K562 (cell line): ENCODE measurements at regions not wholly inside any gene's neighbourhood (a gene's known extent, or its start where the extent isn't known, plus 50 kb on each side); places are given as distances from the start of the nearest gene placed in this dataset.

Source experiments
- ATAC-seq: fragments of 200-7000 bp; cut with Tn5 transposase; 3 replicates; pipeline ENCODE4 v1.9.1; 2020; ENCODE audit warnings: moderate library complexity
- BruUV-seq: library from RNA; stranded (reverse); fragments of 400-500 nt; replicated peaks from 2 replicates; lab custom pipeline; 2021; lab: Mats Ljungman, UMichigan
- CTCF ChIA-PET: fragments of 300-600 bp; formaldehyde crosslinking; extraction: SDS; loops from one replicate; lab custom pipeline; 2021; ENCODE audit warnings: low intra/inter-chr PET ratio; lab: Yijun Ruan, JAX
- POLR2A ChIA-PET: fragments of 300-600, 350-650 bp; sonication (Branson Sonifier 250); formaldehyde crosslinking; extraction: SDS; loops from one replicate; lab custom pipeline; 2021; ENCODE audit warnings: antibody characterized with exemption, inconsistent platforms; lab: Yijun Ruan, JAX
- DNase-seq, 4 experiments: peaks; one replicate each; pipeline versions ENCODE4 v3.0.0 to v3.0.0-alpha.2; 2011 to 2018; ENCODE audit warnings: low spot score in 3 of 4, mixed read lengths in 3 of 4; ENCODE audit errors: extremely low read depth in 1 of 4
- FAIRE-seq: peaks from 2 replicates; lab custom pipeline; 2011; peaks lifted over from hg19 to GRCh38; lab: Jason Lieb, UNC
- H2AFZ ChIP-seq: 2 replicates; pipeline ENCODE4 v1.6.0; 2011; ENCODE audit warnings: low read depth, low read length, control low read depth, inconsistent platforms
- H3K27ac ChIP-seq: fragments of 200-600 bp; 3 replicates; pipeline ENCODE4 v1.8.0; 2011; ENCODE audit warnings: low read depth, mild to moderate bottlenecking, control low read depth, inconsistent platforms, low read length, moderate library complexity, mixed read lengths; ENCODE audit errors: extremely low read depth
- H3K27me3 ChIP-seq, 2 experiments: fragments of 300-600 bp in 1 of 2; 2 replicates in 1 of 2; 3 replicates in 1 of 2; pipeline versions ENCODE4 v1.6.0 to v1.8.0; 2011; ENCODE audit warnings: inconsistent platforms in 2 of 2, low read length in 2 of 2, mild to moderate bottlenecking in 1 of 2, mixed read lengths in 1 of 2, moderate library complexity in 1 of 2; ENCODE audit not compliant: control insufficient read depth in 2 of 2, insufficient read depth in 2 of 2
- H3K36me3 ChIP-seq: fragments of 300-600 bp; 3 replicates; pipeline ENCODE4 v1.8.0; 2011; ENCODE audit warnings: mild to moderate bottlenecking, low read length, inconsistent platforms; ENCODE audit not compliant: control insufficient read depth, insufficient read depth
- H3K4me1 ChIP-seq, 2 experiments: fragments of 200-600 bp in 1 of 2; replicated peaks in 1 of 2; 2 replicates in 1 of 2; 3 replicates in 1 of 2; pipeline versions ENCODE4 v1.5.1 to v1.8.0; 2011; ENCODE audit warnings: inconsistent platforms in 2 of 2, low read length in 2 of 2, mild to moderate bottlenecking in 1 of 2, mixed read lengths in 1 of 2, moderate library complexity in 1 of 2; ENCODE audit not compliant: control insufficient read depth in 2 of 2, insufficient read depth in 2 of 2
- H3K4me2 ChIP-seq: 2 replicates; pipeline ENCODE4 v1.6.1; 2011; ENCODE audit warnings: low read length, control low read depth, inconsistent platforms, mixed read lengths; ENCODE audit not compliant: insufficient read depth
- H3K4me3 ChIP-seq: fragments of 200-600 bp; sonication (generic), shearing (Covaris generic); 2 replicates; pipeline ENCODE4 v1.5.1; 2016; ENCODE audit warnings: control low read depth, inconsistent platforms
- H3K79me2 ChIP-seq: fragments of 200-600 bp; 3 replicates; pipeline ENCODE4 v1.8.0; 2011; ENCODE audit warnings: low read length, inconsistent platforms; ENCODE audit not compliant: control insufficient read depth, insufficient read depth
- H3K9ac ChIP-seq, 2 experiments: 2 replicates each; pipeline versions ENCODE4 v1.6.0 to v1.6.1; 2011; ENCODE audit warnings: low read depth in 2 of 2, low read length in 2 of 2, control low read depth in 1 of 2, inconsistent platforms in 1 of 2, mild to moderate bottlenecking in 1 of 2, mixed read lengths in 1 of 2; ENCODE audit not compliant: insufficient read depth in 1 of 2
- H3K9me1 ChIP-seq: one replicate; pipeline ENCODE4 v1.6.0; 2011; ENCODE audit warnings: inconsistent platforms, mild to moderate bottlenecking, low read length, moderate library complexity; ENCODE audit not compliant: control insufficient read depth, insufficient read depth
- H3K9me3 ChIP-seq: replicated peaks from 2 replicates; pipeline ENCODE4 v1.5.1; 2011; ENCODE audit warnings: low read depth, low read length, inconsistent platforms; ENCODE audit not compliant: control insufficient read depth, insufficient read depth
- H4K20me1 ChIP-seq: replicated peaks from 2 replicates; pipeline ENCODE4 v1.6.1; 2011; ENCODE audit warnings: low read length, inconsistent platforms, mixed read lengths; ENCODE audit not compliant: control insufficient read depth, insufficient read depth
- CBX1 ChIP-seq: sonication (generic); IDR thresholded peaks from 2 replicates; pipeline ENCODE4 v1.6.1; 2016; ENCODE audit warnings: antibody characterized with exemption, low read depth, mild to moderate bottlenecking
- CBX5 ChIP-seq: IDR thresholded peaks from 2 replicates; pipeline ENCODE4 v1.6.1; 2014; ENCODE audit warnings: low read depth, borderline replicate concordance
- CHAMP1 ChIP-seq: fragments of 450-650 bp; IDR thresholded peaks from 2 replicates; pipeline ENCODE4 v1.6.1; 2016; ENCODE audit warnings: mild to moderate bottlenecking
- NCOA1 ChIP-seq: fragments of 450-650 bp; IDR thresholded peaks from 2 replicates; pipeline ENCODE4 v1.6.1; 2016; ENCODE audit warnings: low read depth
- NFE2 ChIP-seq: IDR thresholded peaks from 2 replicates; pipeline ENCODE4 v1.6.1; 2014; ENCODE audit warnings: antibody characterized with exemption, low read depth
- PTBP1 ChIP-seq: fragments of 200-400 bp; formaldehyde crosslinking; IDR thresholded peaks from 2 replicates; pipeline ENCODE4 v1.6.1; 2017; ENCODE audit warnings: low read depth, low read length
- YBX1 ChIP-seq: fragments of 450-650 bp; IDR thresholded peaks from 2 replicates; pipeline ENCODE4 v1.7.1; 2016; ENCODE audit warnings: mild to moderate bottlenecking
- ZBTB17 ChIP-seq: fragments of 450-650 bp; formaldehyde crosslinking; IDR thresholded peaks from 2 replicates; pipeline ENCODE4 v1.4.0; 2020; ENCODE audit warnings: mild to moderate bottlenecking
- ZBTB34 ChIP-seq: fragments of 250-450 bp; sonication (Bioruptor Pico); IDR thresholded peaks from 2 replicates; pipeline ENCODE4 v1.8.0; 2021; ENCODE audit warnings: mild to moderate bottlenecking, moderate library complexity
- ZNF316 ChIP-seq: fragments of 450-650 bp; IDR thresholded peaks from 2 replicates; pipeline ENCODE4 v1.6.1; 2016
- ZNF696 ChIP-seq: fragments of 250-450 bp; sonication (Bioruptor Pico); conservative IDR thresholded peaks from 2 replicates; pipeline ENCODE4 v1.4.0; 2020; ENCODE audit warnings: mild to moderate bottlenecking, moderate library complexity
- in situ Hi-C: fragments of 300-500 bp; cut with MboI; formaldehyde crosslinking; loops from 4 replicates; pipeline ENCODE4 v1.15.0; 2018; ENCODE audit warnings: inconsistent platforms, mixed read lengths
- intact Hi-C: fragments of 100-400 bp; cut with micrococcal nuclease; formaldehyde crosslinking; loops from 2 replicates; pipeline ENCODE4 v1.14.2; 2022
- TF ChIP-seq, protein P1 (sequence below), 3 experiments: fragments of 200-800 bp in 1 of 3; fragments of 250-450 bp in 1 of 3; fragments of 450-650 bp in 1 of 3; sonication (Bioruptor Pico) in 1 of 3; sonication (Bioruptor generic) in 1 of 3; formaldehyde crosslinking in 1 of 3; IDR thresholded peaks; 2 replicates each; pipeline versions ENCODE4 v1.6.1 to v1.8.0; 2016 to 2022; ENCODE audit warnings: mild to moderate bottlenecking in 2 of 3, missing genetic modification characterization in 2 of 3, missing compliant biosample characterization in 1 of 3, moderate library complexity in 1 of 3

DNA sequence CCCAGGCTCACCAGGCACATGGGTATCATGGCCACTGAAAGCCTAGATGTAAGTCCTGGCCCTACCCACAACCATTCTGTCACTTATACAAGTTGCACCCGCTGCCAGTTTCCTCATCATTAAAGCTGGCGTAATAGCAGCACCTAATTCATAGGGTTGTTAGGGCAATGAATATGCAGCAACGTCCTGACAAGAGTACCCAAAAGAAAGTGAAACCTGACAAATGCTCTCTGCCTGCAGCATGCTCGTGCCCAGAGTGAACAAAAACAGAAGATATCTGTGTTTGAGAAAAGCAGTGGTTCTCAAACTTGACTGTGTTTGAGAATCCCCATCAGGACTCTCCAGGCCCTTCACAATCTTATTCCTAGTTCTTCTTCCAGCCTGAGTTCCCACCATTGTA lies 632.4 kb downstream of the SEMA5A start (continued):
- TF ChIP-seq ZBTB34 = no peak
- TF ChIP-seq, protein P1, sequence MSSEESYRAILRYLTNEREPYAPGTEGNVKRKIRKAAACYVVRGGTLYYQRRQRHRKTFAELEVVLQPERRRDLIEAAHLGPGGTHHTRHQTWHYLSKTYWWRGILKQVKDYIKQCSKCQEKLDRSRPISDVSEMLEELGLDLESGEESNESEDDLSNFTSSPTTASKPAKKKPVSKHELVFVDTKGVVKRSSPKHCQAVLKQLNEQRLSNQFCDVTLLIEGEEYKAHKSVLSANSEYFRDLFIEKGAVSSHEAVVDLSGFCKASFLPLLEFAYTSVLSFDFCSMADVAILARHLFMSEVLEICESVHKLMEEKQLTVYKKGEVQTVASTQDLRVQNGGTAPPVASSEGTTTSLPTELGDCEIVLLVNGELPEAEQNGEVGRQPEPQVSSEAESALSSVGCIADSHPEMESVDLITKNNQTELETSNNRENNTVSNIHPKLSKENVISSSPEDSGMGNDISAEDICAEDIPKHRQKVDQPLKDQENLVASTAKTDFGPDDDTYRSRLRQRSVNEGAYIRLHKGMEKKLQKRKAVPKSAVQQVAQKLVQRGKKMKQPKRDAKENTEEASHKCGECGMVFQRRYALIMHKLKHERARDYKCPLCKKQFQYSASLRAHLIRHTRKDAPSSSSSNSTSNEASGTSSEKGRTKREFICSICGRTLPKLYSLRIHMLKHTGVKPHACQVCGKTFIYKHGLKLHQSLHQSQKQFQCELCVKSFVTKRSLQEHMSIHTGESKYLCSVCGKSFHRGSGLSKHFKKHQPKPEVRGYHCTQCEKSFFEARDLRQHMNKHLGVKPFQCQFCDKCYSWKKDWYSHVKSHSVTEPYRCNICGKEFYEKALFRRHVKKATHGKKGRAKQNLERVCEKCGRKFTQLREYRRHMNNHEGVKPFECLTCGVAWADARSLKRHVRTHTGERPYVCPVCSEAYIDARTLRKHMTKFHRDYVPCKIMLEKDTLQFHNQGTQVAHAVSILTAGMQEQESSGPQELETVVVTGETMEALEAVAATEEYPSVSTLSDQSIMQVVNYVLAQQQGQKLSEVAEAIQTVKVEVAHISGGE (CRISPR knock-in tag; IDR thresholded peaks at IDR 0.05) = no peak

DNA sequence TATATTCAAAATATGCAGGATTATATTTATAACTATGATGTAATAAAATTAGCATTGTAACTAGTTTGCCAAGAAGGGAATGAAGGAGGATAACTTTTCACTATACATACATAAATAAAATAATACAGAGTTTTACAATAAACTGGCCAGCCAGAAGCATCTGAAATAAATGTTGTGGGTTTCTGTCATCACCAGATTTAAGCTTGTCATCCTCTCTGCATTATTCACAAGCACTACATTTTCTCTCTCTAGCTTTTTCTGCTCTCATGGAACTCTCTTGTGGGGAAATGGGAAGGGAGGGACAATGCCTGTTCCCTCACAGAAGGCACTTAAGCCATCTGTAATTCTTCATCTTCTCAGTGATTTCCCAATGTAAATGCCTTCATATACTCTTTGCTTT lies 626.8 kb downstream of the SEMA5A start:
- BruUV-seq = no TSS peak
- ATAC-seq (no peak), FAIRE-seq (no peak), DNase-seq (no peak)
- Histone ChIP-seq H3K9ac (no peak overlapping the region), H3K27me3 (no peaks in the 10 kb centered on the region), H3K79me2 (no peaks in the 10 kb centered on the region), H3K4me1 (no peaks in the 10 kb centered on the region), H2AFZ (no peak overlapping the region), H3K9me3 (peaks cover 3% of the 10 kb centered on the region; the same call in 1 of the 2 replicates), H3K27ac (no peak overlapping the region), H3K36me3 (no peaks in the 10 kb centered on the region), H4K20me1 (no peaks in the 10 kb centered on the region), H3K4me3 (no peak overlapping the region), H3K9me1 (no peaks in the 10 kb centered on the region), H3K4me2 (no peak overlapping the region)
- in situ Hi-C loops (no loop called here), intact Hi-C loops (no loop called here)
- ChIA-PET POLR2A (no interaction called here), CTCF (no interaction called here)
- TF ChIP-seq ZNF696 (CRISPR knock-in tag) = no peak
- TF ChIP-seq NCOA1 = no peak
- TF ChIP-seq CBX5 = no peak
- no peak for TF ChIP-seq NFE2
- TF ChIP-seq PTBP1 = no peak
- no peak for TF ChIP-seq CHAMP1
- no peak for TF ChIP-seq CBX1
- no peak for TF ChIP-seq ZNF316
- no peak for TF ChIP-seq ZBTB17 (CRISPR knock-in tag)
- TF ChIP-seq YBX1 = no peak
